GM23248 (cell line): ENCODE measurements at regions not wholly inside any gene's neighbourhood (a gene's known extent, or its start where the extent isn't known, plus 50 kb on each side); places are given as distances from the start of the nearest gene placed in this dataset.

Experiments used
- DNase-seq: peaks from one replicate; pipeline ENCODE4 v3.0.0-alpha.2; 2015
- H2AFZ ChIP-seq: fragments of 200-600 bp; sonication (generic); 2 replicates; pipeline ENCODE4 v1.6.1; 2016; ENCODE audit warnings: antibody characterized with exemption
- H3F3A ChIP-seq: fragments of 200-600 bp; sonication (generic); 2 replicates; pipeline ENCODE4 v1.6.1; 2016; ENCODE audit warnings: mild to moderate bottlenecking, antibody characterized with exemption, mixed run types; ENCODE audit not compliant: insufficient read depth
- H3K27ac ChIP-seq: fragments of 200-600 bp; sonication (generic); 2 replicates; pipeline ENCODE4 v1.5.1; 2016; ENCODE audit warnings: mild to moderate bottlenecking
- H3K27me3 ChIP-seq: fragments of 200-600 bp; sonication (generic); replicated peaks from 2 replicates; pipeline ENCODE4 v1.6.1; 2016; ENCODE audit warnings: mild to moderate bottlenecking; ENCODE audit not compliant: insufficient read depth
- H3K36me3 ChIP-seq: fragments of 200-600 bp; sonication (generic); 2 replicates; pipeline ENCODE4 v1.6.1; 2016; ENCODE audit warnings: low read depth, mild to moderate bottlenecking
- H3K4me1 ChIP-seq: fragments of 200-600 bp; sonication (generic); 2 replicates; pipeline ENCODE4 v1.6.1; 2016; ENCODE audit warnings: mild to moderate bottlenecking; ENCODE audit not compliant: insufficient read depth
- H3K4me2 ChIP-seq: fragments of 200-600 bp; sonication (generic); one replicate; pipeline ENCODE4 v1.6.1; 2016; ENCODE audit warnings: mild to moderate bottlenecking; ENCODE audit not compliant: unreplicated experiment
- H3K4me3 ChIP-seq: fragments of 200-600 bp; sonication (generic); 2 replicates; pipeline ENCODE4 v1.5.1; 2016; ENCODE audit warnings: mild to moderate bottlenecking
- H3K79me2 ChIP-seq: fragments of 200-600 bp; sonication (generic); 2 replicates; pipeline ENCODE4 v1.6.1; 2016; ENCODE audit warnings: mild to moderate bottlenecking; ENCODE audit not compliant: insufficient read depth
- H3K9ac ChIP-seq: fragments of 200-600 bp; sonication (generic); 2 replicates; pipeline ENCODE4 v1.6.1; 2016; ENCODE audit warnings: mild to moderate bottlenecking
- H3K9me2 ChIP-seq: fragments of 200-600 bp; sonication (generic); 2 replicates; pipeline ENCODE4 v1.6.1; 2016; ENCODE audit warnings: mixed run types, mild to moderate bottlenecking, moderate library complexity; ENCODE audit not compliant: insufficient read depth
- H3K9me3 ChIP-seq: fragments of 200-600 bp; sonication (generic); one replicate; pipeline ENCODE4 v1.6.1; 2017; ENCODE audit warnings: low read depth
- H4K20me1 ChIP-seq: fragments of 200-600 bp; sonication (generic); 2 replicates; pipeline ENCODE4 v1.6.0; 2016; ENCODE audit not compliant: insufficient read depth
- EZH2 ChIP-seq: fragments of 200-600 bp; sonication (generic); IDR thresholded peaks from 2 replicates; pipeline ENCODE4 v1.6.1; 2018; ENCODE audit warnings: antibody characterized with exemption, mild to moderate bottlenecking; ENCODE audit not compliant: insufficient read depth, poor library complexity, severe bottlenecking
- EZH2phosphoT487 ChIP-seq: fragments of 200-600 bp; sonication (generic); IDR thresholded peaks from 2 replicates; pipeline ENCODE4 v1.6.1; 2018; ENCODE audit warnings: antibody characterized with exemption, moderate library complexity, mild to moderate bottlenecking, low read depth; ENCODE audit not compliant: insufficient read depth
- WGBS, 2 experiments: methylation state at CpG; one replicate each; pipeline ENCODE4 v1.1.6; 2015 to 2017; ENCODE audit warnings: low lambda C conversion rate in 2 of 2, low coverage in 1 of 2; ENCODE audit errors: missing lambda C conversion rate in 2 of 2; 5-methylcytosine and 5-hydroxymethylcytosine counted together
- in situ Hi-C: fragments of 300-500 bp; cut with MboI; formaldehyde crosslinking; loops from 2 replicates; pipeline ENCODE4 v1.15.0; 2020

GRCh38 chr17:5812590-5812989 lies 228.3 kb upstream of the NLRP1 start:
- no peaks in the 10 kb centered on the region for H3K9me3 ChIP-seq
- H3K4me3 ChIP-seq = no peak overlapping the region
- H3K9me2 ChIP-seq = no peaks in the 10 kb centered on the region
- 44 to 51% methylated on average over 5 of the region's 5 CpGs for WGBS, 2 experiments
- no peaks in the 10 kb centered on the region for H4K20me1 ChIP-seq
- no peak for TF ChIP-seq EZH2phosphoT487
- no peak for TF ChIP-seq EZH2
- H3K27me3 ChIP-seq = no peaks in the 10 kb centered on the region
- in situ Hi-C loops = no loop called here
- no peak overlapping the region for H2AFZ ChIP-seq
- H3K4me1 ChIP-seq = no peaks in the 10 kb centered on the region
- no peaks in the 10 kb centered on the region for H3K36me3 ChIP-seq
- no peaks in the 10 kb centered on the region for H3F3A ChIP-seq
- no peak overlapping the region for H3K4me2 ChIP-seq
- no peak overlapping the region for H3K9ac ChIP-seq
- no peak overlapping the region for H3K27ac ChIP-seq
- no peaks in the 10 kb centered on the region for H3K79me2 ChIP-seq
- no peak for DNase-seq

- Histone ChIP-seq H3K9me2 (no peaks in the 10 kb centered on the region), H3K27ac (no peak overlapping the region), H3K4me2 (no peak overlapping the region), H3K9me3 (no peaks in the 10 kb centered on the region), H2AFZ (no peak overlapping the region), H3K36me3 (no peaks in the 10 kb centered on the region), H3K79me2 (no peaks in the 10 kb centered on the region), H4K20me1 (no peaks in the 10 kb centered on the region), H3F3A (no peaks in the 10 kb centered on the region), H3K4me3 (no peak overlapping the region), H3K4me1 (no peaks in the 10 kb centered on the region), H3K9ac (no peak overlapping the region), H3K27me3 (no peaks in the 10 kb centered on the region)
- in situ Hi-C loops = no loop called here
- no peak for DNase-seq
- TF ChIP-seq EZH2 = no peak
- TF ChIP-seq EZH2phosphoT487 = no peak
- WGBS, 2 experiments = 15 to 31% methylated on average over 2 of the region's 2 CpGs
These were observed 229.0 kb upstream of the NLRP1 start for GRCh38 chr17:5813357-5813756.

- H3K4me3 ChIP-seq = no peak overlapping the region
- H3K4me1 ChIP-seq = no peaks in the 10 kb centered on the region
- no peak overlapping the region for H2AFZ ChIP-seq
- no peaks in the 10 kb centered on the region for H3K9me3 ChIP-seq
- DNase-seq = no peak
- no peak overlapping the region for H3K27ac ChIP-seq
- no peak for TF ChIP-seq EZH2
- TF ChIP-seq EZH2phosphoT487 = no peak
- WGBS, 2 experiments = 13% methylated on average over 5 of the region's 5 CpGs
- H3K36me3 ChIP-seq = no peaks in the 10 kb centered on the region
- in situ Hi-C loops = no loop called here
- no peaks in the 10 kb centered on the region for H3K9me2 ChIP-seq
- H3K4me2 ChIP-seq = no peak overlapping the region
- H3K27me3 ChIP-seq = no peaks in the 10 kb centered on the region
- H3K9ac ChIP-seq = no peak overlapping the region
- no peaks in the 10 kb centered on the region for H3K79me2 ChIP-seq
- H4K20me1 ChIP-seq = no peaks in the 10 kb centered on the region
- no peaks in the 10 kb centered on the region for H3F3A ChIP-seq
These were observed 231.1 kb upstream of the NLRP1 start for GRCh38 chr17:5815396-5815795.

GRCh38 chr17:5816491-5817070 lies 232.3 kb upstream of the NLRP1 start:
- no peak overlapping the region for H3K4me2 ChIP-seq
- H3F3A ChIP-seq = no peaks in the 10 kb centered on the region
- no peaks in the 10 kb centered on the region for H4K20me1 ChIP-seq
- WGBS, 2 experiments = 17 to 21% methylated on average over 7 to 8 of the region's 8 CpGs
- no peak overlapping the region for H3K27ac ChIP-seq
- H3K4me1 ChIP-seq = no peaks in the 10 kb centered on the region
- DNase-seq = no peak
- no peak overlapping the region for H3K4me3 ChIP-seq
- H3K9me3 ChIP-seq = no peaks in the 10 kb centered on the region
- H3K9me2 ChIP-seq = no peaks in the 10 kb centered on the region
- TF ChIP-seq EZH2 = no peak
- no peak for TF ChIP-seq EZH2phosphoT487
- no peaks in the 10 kb centered on the region for H3K27me3 ChIP-seq
- H3K79me2 ChIP-seq = no peaks in the 10 kb centered on the region
- H2AFZ ChIP-seq = no peak overlapping the region
- no peak overlapping the region for H3K9ac ChIP-seq
- H3K36me3 ChIP-seq = no peaks in the 10 kb centered on the region
- in situ Hi-C loops = no loop called here
